ENCODE measurements at regions not wholly inside any gene's neighbourhood (a gene's known extent, or its start where the extent isn't known, plus 50 kb on each side); places are given as distances from the start of the nearest gene placed in this dataset.

GRCh38 chr1:215487466-215487865 is 79.6 kb upstream of the KCTD3 start (continued):
- no peak for TF ChIP-seq TCF15 (CRISPR knock-in tag; IDR thresholded peaks at IDR 0.05)

- Histone ChIP-seq H2AFZ (ENCODE audit: low read depth, low read length) (no peak overlapping the region), H3K9me1 (ENCODE audit: control insufficient read depth, insufficient read depth, low read length) (no peaks in the 10 kb centered on the region), H3K79me2 (ENCODE audit: control insufficient read depth, insufficient read depth, low read length) (no peaks in the 10 kb centered on the region), H3K27me3 (ENCODE audit: control insufficient read depth in 2 of 2, insufficient read depth in 2 of 2, low read length in 2 of 2) (no peaks in the 10 kb centered on the region), H3K36me3 (ENCODE audit: control insufficient read depth, insufficient read depth, low read length) (no peaks in the 10 kb centered on the region), H3K4me2 (ENCODE audit: insufficient read depth, low read length) (no peak overlapping the region), H3K4me1 (replicated peaks in 1 of 2; ENCODE audit: control insufficient read depth in 2 of 2, insufficient read depth in 2 of 2, low read length in 2 of 2) (no peaks in the 10 kb centered on the region), H3K9me3 (replicated peaks; ENCODE audit: control insufficient read depth, insufficient read depth, low read depth, low read length) (no peaks in the 10 kb centered on the region), H3K27ac (ENCODE audit: extremely low read depth, low read depth, low read length) (no peak overlapping the region), H4K20me1 (replicated peaks; ENCODE audit: control insufficient read depth, insufficient read depth, low read length) (no peaks in the 10 kb centered on the region), H3K9ac (ENCODE audit: insufficient read depth in 1 of 2, low read depth in 2 of 2, low read length in 2 of 2) (no peak overlapping the region), H3K4me3 (no peak overlapping the region)
- DNase-seq (ENCODE audit: extremely low read depth in 1 of 4, low spot score in 3 of 4): no peak
- no TSS peak for BruUV-seq (replicated peaks)
- ChIA-PET CTCF (ENCODE audit: low intra/inter-chr PET ratio) (no interaction called here), POLR2A (no interaction called here)
- in situ Hi-C loops (cut with MboI): no loop called here
- WGBS (ENCODE audit: insufficient coverage, low coverage, missing lambda C conversion rate): 0% methylated on average over 1 of the region's 1 CpG
- TF ChIP-seq ZNF449 (CRISPR knock-in tag; IDR thresholded peaks at IDR 0.05) (no peak), ZNF311 (CRISPR knock-in tag; IDR thresholded peaks at IDR 0.05) (no peak), BMI1 (IDR thresholded peaks at IDR 0.05; ENCODE audit: low read length) (no peak), SETDB1 (IDR thresholded peaks at IDR 0.05; ENCODE audit: low read length) (no peak), CREB3L1 (IDR thresholded peaks at IDR 0.05; ENCODE audit: borderline replicate concordance, low read depth) (no peak), MYC (IDR thresholded peaks at IDR 0.05; ENCODE audit: low read depth, low read length) (no peak), MYC (CRISPR knock-in tag; IDR thresholded peaks at IDR 0.05; ENCODE audit: borderline replicate concordance, low read depth) (no peak), KAT7 (CRISPR knock-in tag; IDR thresholded peaks at IDR 0.05; ENCODE audit: borderline replicate concordance) (no peak), CHCHD3 (CRISPR knock-in tag; IDR thresholded peaks at IDR 0.05) (no peak), MED1 (CRISPR knock-in tag; IDR thresholded peaks at IDR 0.05; ENCODE audit: borderline replicate concordance) (no peak), ZNF274 (IDR thresholded peaks at IDR 0.05; ENCODE audit: borderline replicate concordance, low read depth, low read length) (no peak), CBFB (CRISPR knock-in tag; IDR thresholded peaks at IDR 0.05) (no peak), ZBTB8A (IDR thresholded peaks at IDR 0.05; ENCODE audit: partially characterized antibody) (no peak), SRF (CRISPR knock-in tag; IDR thresholded peaks at IDR 0.05) (no peak)
- intact Hi-C loops (cut with micrococcal nuclease): no loop called here
- FAIRE-seq: no peak
- ATAC-seq: no peak
Measured at GRCh38 chr1:215488850-215489249, 78.3 kb upstream of the KCTD3 start.
